Upper lobe of left lung (tissue), 4 donors: ENCODE measurements at regions not wholly inside any gene's neighbourhood (a gene's known extent, or its start where the extent isn't known, plus 50 kb on each side); places are given as distances from the start of the nearest gene placed in this dataset.

Source experiments
- EP300 ChIP-seq, 4 donors: sonication (generic); formaldehyde crosslinking; IDR thresholded peaks; one replicate each; pipeline ENCODE4 v1.5.1; 2017; ENCODE audit warnings: antibody characterized with exemption in 4 of 4, control low read depth in 2 of 4
- POLR2A ChIP-seq, 4 donors: fragments of 450-650 bp; IDR thresholded peaks; one replicate each; pipeline ENCODE4 v1.5.1; 2016 to 2017; ENCODE audit warnings: antibody characterized with exemption in 4 of 4, mild to moderate bottlenecking in 2 of 4
- POLR2AphosphoS5 ChIP-seq, 2 donors: sonication (generic); formaldehyde crosslinking; IDR thresholded peaks; one replicate each; pipeline ENCODE4 v1.5.1; 2017; ENCODE audit warnings: antibody characterized with exemption in 2 of 2
- TF ChIP-seq, protein P1 (sequence below), 6 experiments: fragments of 450-650 bp in 4 of 6; fragments of 200-600 bp in 2 of 6; sonication (generic) in 2 of 6; IDR thresholded peaks; one replicate each; pipeline ENCODE4 v1.5.1; 2016 to 2019; ENCODE audit warnings: antibody characterized with exemption in 6 of 6

DNA sequence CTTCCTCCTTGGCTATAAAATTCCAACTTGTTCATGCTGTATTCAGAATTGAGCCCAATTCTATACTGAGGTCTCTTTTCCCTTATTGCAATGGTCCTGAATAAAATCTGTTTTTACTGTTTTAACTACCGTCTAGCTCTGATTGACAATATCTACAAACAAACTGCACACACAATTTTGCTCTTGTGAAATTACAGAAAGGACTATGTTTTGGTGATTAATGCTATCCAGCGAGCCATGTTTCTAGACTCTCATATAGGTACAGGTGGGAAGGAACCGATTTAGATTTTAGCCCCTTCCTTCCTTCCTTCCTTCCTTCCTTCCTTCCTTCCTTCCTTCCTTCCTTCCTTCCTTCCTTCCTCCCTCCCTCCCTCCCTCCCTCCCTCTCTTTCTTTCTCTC lies 254.4 kb downstream of the SLC4A3 start:
- no peak for TF ChIP-seq EP300 (IDR thresholded peaks at IDR 0.05)
- no peak for TF ChIP-seq POLR2AphosphoS5 (IDR thresholded peaks at IDR 0.05)
- no peak for TF ChIP-seq POLR2A (IDR thresholded peaks at IDR 0.05)
- TF ChIP-seq, protein P1, sequence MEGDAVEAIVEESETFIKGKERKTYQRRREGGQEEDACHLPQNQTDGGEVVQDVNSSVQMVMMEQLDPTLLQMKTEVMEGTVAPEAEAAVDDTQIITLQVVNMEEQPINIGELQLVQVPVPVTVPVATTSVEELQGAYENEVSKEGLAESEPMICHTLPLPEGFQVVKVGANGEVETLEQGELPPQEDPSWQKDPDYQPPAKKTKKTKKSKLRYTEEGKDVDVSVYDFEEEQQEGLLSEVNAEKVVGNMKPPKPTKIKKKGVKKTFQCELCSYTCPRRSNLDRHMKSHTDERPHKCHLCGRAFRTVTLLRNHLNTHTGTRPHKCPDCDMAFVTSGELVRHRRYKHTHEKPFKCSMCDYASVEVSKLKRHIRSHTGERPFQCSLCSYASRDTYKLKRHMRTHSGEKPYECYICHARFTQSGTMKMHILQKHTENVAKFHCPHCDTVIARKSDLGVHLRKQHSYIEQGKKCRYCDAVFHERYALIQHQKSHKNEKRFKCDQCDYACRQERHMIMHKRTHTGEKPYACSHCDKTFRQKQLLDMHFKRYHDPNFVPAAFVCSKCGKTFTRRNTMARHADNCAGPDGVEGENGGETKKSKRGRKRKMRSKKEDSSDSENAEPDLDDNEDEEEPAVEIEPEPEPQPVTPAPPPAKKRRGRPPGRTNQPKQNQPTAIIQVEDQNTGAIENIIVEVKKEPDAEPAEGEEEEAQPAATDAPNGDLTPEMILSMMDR (IDR thresholded peaks at IDR 0.05): no peak
